GM11168 (cell line): ENCODE measurements at regions not wholly inside any gene's neighbourhood (a gene's known extent, or its start where the extent isn't known, plus 50 kb on each side); places are given as distances from the start of the nearest gene placed in this dataset.
"Not testable (repeated sequence)": the region's sequence is repeated elsewhere in the genome, so short reads cannot be mapped to it uniquely, and the experiment has no call there.

Source experiments
- in situ Hi-C: fragments of 300-500 bp; cut with MboI; formaldehyde crosslinking; loops from one replicate; pipeline ENCODE4 v1.12.0; 2022; ENCODE audit warnings: low sequenced_read_pairs; ENCODE audit not compliant: unreplicated experiment

- in situ Hi-C loops = loop anchor here (25.0 kb wide), 1 partner anchor 645 kb away; no protein-coding TSS in a partner anchor
Observed at GRCh38 chr22:44632541-44633396, 69.2 kb upstream of the PRR5 start.

GRCh38 chr22:44630826-44631225 lies 71.2 kb upstream of the PRR5 start:
- in situ Hi-C loops = loop anchor here (25.0 kb wide), 1 partner anchor 644 kb away; no protein-coding TSS in a partner anchor

DNA sequence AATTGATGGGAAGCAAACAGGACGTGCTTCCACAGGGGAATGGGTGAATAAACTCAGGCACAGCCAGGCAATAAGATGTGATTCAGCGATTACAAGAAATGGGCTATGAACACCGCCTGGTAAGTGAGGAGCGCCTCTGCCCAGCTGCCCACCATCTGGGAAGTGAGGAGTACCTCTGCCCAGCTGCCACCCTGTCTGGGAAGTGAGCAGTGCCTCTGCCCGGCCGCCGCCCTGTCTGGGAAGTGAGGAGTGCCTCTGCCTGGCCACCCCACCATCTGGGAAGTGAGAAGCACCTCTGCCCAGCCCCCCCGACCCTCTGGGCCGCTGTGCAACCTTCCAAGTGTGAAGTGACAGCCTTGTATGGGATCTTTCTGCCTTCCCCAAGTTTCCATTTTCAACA lies 73.2 kb upstream of the PRR5 start:
- in situ Hi-C loops = loop anchor here (25.0 kb wide), 1 partner anchor 642 kb away; no protein-coding TSS in a partner anchor

DNA sequence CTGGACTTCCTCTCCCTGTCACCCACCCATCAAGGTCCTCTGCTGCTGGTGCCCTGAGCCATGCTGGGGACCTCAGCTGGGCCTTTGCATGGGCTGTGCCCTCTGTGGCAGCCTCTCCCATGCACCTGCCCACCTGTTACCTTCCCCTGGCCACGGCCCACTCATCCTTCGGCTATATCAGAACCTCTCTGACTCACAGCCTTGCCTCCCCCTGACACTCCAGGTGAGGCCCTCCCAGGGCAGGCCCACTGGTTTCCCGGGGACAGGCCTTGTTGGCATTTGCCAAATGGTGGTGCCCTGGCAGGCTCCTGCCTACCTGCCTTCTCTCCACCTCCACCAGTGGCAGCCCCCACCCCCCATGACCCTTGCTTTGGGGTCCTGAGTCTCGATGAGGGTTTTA lies 73.7 kb upstream of the PRR5 start:
- in situ Hi-C loops = loop anchor here (25.0 kb wide), 1 partner anchor 641 kb away; no protein-coding TSS in a partner anchor

DNA sequence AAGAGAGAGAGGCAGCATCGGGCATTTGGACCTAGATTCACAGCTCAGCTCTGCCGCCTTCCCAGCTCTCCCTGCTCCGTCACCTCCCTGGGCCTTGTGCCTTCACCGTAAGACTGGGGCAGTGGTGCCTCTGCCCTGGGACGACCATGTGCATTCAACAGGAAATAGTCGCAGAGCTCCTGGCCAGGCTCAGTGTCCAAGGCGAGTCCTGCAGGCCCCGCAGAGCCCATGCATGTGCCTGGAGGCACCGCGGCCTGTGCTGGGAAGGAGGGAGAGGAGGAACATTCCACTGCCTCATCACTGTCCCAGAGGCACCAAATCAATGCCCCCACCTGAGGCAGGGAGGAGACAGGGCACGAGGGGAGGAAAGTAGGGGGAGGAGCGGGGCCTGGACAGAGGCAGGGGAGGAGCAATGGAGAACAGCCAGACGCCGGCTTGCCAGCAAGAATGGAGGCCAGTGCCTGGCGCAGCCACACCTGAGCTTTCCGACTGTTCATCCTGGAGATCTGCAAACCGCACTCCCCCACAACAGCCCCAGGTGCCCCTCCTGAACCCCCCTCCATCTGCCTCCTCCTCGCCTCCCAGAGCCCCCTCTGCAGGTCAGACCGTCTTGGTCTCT lies 74.4 kb upstream of the PRR5 start:
- in situ Hi-C loops = loop anchor here (25.0 kb wide), 1 partner anchor 640 kb away; no protein-coding TSS in a partner anchor

- in situ Hi-C loops = loop anchor here (25.0 kb wide), 1 partner anchor 639 kb away; no protein-coding TSS in a partner anchor
Observed at GRCh38 chr22:44625981-44626687, 75.9 kb upstream of the PRR5 start.

DNA sequence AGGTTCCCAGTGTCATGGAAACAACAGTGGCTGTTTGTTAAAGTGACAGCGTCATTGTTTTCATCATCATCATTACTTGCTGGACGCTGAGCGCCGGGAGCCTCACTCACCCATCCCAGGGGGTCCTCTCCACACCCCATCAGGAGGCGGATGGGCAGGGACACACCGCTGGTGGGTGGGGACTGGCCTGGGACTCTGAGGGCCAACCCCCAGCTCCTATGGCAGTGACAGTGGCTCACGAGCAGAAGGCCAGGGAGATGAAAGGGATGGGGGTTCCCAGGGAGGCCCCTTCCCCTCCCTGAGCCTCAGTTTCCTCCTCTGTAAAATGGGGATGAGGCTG lies 76.6 kb upstream of the PRR5 start:
- in situ Hi-C loops = loop anchor here (25.0 kb wide), 1 partner anchor 638 kb away; no protein-coding TSS in a partner anchor

GRCh38 chr22:44624689-44625420 lies 77.1 kb upstream of the PRR5 start:
- in situ Hi-C loops = loop anchor here (25.0 kb wide), 1 partner anchor 638 kb away; no protein-coding TSS in a partner anchor

DNA sequence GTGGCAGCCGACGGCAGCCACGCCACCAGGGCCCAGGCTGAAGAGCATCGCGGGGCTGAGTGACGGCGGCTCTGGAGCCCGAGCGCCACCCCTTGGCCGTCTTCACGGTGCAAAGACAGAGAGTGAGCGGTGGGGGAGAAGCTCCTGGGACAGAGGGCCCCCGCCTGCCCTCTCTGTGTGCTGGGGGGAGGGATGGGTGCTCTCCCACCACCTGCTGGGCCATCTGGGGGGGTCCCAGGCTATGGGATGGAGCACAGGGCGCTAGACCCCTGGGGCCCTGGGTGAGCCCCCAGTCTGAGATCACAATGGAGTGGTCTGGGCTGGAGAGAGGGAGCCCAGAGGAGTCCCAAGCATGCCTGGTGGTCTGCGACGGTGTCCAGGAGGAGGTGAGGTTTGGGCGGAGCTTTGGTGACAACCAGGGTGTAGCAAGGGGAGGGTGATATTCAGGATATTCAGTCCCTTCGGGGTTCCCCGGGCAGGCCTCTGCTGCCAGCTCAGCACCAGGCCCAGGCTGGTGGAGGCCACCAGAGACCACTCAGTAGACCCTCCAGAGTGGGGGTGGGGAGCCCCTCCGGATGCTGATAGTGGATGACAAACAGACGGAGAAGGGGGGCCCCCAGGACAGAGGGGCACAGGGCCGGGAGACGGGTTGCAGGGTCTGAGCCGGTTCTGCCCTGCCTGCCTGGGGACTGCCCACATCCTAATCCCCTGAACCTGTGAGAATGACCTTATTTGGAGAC lies 78.1 kb upstream of the PRR5 start:
- in situ Hi-C loops = no loop called here

DNA sequence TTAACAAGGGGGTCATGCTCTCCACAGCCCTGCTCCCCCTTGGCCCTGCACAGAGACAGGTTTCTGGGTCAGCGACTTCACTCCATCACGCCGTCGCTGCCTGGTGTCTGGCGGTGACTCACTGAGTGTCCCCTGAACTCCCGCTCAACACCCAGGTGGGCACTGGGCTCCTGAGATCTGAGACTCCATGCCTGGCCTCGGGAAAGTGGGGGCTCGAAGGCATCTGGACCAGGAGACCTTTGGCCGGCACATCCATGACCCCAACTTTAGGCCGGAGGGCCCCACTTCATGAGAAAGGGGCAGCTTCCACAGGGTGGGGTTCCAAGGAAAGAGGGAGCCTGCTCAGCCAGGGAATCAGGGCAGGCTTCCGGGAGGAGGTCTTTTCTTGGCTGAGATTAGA lies 79.3 kb upstream of the PRR5 start:
- in situ Hi-C loops = no loop called here

- in situ Hi-C loops = no loop called here
Observed at GRCh38 chr22:44622147-44622427, 79.9 kb upstream of the PRR5 start.

DNA sequence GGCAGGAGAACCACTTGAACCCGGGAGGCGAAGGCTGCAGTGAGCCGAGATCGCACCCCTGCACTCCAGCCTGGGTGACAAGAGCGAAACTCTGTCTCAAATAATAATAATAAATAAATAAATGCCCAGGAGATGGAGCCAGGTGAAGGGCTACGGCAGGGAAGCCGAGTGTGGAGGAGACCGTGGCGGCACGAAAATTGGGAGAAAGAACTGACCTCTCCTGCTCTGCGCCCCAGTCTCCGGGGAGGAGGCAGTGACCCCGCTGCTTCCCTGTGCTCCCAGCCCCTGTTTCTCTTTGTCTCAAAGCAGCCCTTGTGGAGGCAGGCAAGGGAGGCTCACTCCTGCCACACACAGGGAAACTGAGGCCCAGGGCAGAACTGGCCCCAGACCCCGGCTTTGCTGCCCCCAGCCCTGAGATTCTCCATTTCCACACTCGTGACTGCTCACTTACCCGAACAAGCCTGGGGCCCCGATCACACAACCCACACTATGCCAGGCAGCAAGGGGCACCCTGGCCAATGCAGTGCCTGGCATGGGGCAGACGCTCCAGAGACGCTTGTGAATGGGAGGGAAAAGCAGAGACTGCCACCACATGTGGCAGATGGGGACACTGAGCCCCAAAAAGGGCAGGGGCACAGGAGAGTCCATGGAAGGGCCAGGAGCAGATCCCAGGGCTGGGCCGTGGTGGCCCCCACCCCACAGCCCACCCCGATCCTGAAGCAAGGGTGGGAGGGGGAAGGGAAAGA lies 80.4 kb upstream of the PRR5 start:
- in situ Hi-C loops = no loop called here

GRCh38 chr22:44620841-44621257 lies 81.2 kb upstream of the PRR5 start:
- in situ Hi-C loops = no loop called here

DNA sequence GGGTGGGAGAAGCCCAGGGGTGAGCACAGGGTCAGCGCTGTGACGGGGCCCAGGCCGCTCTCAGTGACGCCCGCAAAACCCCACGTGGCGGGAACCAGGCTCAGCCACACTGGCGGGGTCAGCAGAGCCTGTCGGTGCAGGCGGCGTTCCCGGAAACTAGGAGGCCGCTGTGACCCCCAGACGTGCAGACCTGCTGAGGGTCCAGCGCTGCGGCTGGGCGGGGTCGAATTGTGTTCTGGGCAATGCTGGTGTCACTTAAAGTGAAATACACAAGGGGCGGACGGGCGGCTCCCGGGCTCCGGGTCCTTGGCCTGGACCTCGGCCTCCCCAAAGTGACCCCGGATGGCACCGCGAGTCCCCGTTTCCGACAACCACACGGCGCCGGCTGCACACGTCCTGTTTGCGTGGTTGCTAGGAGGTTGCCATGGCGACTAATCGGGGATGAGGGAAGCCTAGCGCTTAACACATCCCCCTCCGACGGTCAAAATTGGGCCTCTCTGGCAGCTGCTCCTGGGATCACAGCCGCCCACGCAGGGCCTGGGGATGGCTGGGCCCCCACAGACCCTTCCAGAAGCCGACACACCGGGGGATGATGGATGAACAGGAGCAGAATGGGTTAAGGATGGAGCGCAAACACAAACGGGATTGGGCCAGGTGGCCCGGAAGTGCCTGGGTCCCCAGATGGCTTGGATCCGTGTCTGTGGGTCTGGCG lies 81.7 kb upstream of the PRR5 start:
- in situ Hi-C loops = no loop called here

DNA sequence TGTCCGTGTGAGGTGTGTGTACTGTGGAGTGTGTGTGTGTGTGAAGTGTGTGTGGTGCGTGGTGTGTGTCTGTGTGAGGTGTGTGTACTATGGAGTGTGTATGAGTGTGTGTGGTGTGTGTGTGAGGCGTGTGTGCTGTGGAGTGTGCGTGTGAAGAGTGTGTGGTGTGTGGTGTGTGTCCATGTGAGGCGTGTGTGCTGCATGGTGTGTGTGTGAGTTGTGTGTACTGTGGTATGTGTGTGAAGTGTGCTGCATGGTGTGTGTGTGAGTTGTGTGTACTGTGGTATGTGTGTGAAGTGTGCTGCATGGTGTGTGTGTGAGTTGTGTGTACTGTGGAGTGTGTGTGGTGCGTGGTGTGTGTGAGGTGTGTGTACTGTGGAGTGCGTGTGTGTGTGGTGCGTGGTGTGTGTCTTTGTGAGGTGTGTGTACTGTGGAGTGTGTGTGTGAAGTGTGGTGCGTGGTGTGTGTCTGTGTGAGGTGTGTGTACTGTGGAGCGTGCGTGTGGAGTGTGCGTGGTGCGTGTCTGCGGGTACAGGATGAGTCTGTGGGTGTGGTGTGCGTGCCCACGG lies 82.4 kb upstream of the PRR5 start:
- in situ Hi-C loops = not testable (repeated sequence)

DNA sequence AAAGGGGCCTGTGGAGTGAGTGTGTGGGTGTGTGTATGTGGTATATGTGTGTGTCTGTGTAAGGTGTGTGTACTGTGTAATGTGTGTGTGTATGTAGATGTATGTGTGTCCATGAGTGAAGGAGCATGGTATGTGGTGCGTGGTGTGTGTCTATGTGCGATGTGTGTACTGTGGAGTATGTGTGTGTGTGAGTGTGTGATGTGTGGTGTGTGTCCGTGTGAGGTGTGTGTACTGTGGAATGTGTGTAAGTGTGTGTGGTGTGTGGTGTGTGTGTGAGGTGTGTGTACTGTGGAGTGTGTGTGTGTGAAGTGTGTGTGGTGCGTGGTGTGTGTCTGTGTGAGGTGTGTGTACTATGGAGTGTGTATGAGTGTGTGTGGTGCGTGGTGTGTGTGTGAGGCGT lies 83.1 kb upstream of the PRR5 start:
- in situ Hi-C loops = not testable (repeated sequence)

DNA sequence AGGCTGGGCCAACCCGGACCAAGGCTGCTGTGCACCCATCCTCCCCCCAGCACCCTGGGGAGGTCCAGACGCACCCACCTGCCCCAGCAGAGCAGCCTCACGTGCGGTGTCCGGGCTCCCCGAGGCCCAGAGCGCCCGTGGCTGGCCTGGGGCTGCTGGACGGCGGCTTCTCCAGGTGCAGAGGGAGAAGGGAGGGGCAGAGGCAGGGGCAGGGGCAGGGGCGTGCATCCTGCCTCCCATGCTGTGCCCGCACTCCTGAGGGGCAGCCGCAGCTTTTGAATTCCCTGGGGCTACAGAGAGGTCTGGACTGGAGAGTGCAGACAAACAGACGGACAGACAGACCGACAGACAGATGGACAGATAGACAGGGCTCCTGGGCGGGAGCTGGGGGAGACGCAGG lies 83.6 kb upstream of the PRR5 start:
- in situ Hi-C loops = no loop called here

DNA sequence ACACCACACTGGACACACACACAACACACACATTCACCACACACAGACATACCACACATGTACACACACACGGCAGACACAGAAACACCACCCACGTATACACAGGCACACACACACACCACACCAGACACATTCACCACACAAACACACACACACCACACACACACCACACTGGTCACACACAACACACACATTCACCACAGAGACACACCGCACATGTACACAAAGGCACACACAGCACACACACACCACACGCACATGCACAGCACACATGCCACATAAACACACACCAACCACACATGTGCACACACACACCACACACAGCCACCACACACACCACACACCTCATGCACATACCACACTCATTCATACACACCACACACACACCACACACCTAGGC lies 84.2 kb upstream of the PRR5 start:
- in situ Hi-C loops = no loop called here
